Lower lobe of right lung (tissue), 2 donors: ENCODE measurements at regions not wholly inside any gene's neighbourhood (a gene's known extent, or its start where the extent isn't known, plus 50 kb on each side); places are given as distances from the start of the nearest gene placed in this dataset.

Source experiments
- ATAC-seq, 2 donors: fragments of 200-7000 bp; cut with Tn5 transposase; one replicate each; pipeline ENCODE4 v1.9.1; 2020 to 2022; ENCODE audit warnings: mild to moderate bottlenecking in 2 of 2, moderate library complexity in 2 of 2
- DNase-seq: peaks from one replicate; pipeline ENCODE4 v3.0.0-alpha.2; 2020
- H3K27ac ChIP-seq: fragments of 200-600 bp; one replicate; pipeline ENCODE4 v1.8.0; 2022
- H3K27me3 ChIP-seq: fragments of 200-600 bp; one replicate; pipeline ENCODE4 v1.8.0; 2022; ENCODE audit warnings: low read depth
- H3K36me3 ChIP-seq: fragments of 200-600 bp; one replicate; pipeline ENCODE4 v1.8.0; 2022; ENCODE audit warnings: mild to moderate bottlenecking
- H3K4me1 ChIP-seq: fragments of 200-600 bp; one replicate; pipeline ENCODE4 v1.8.0; 2022
- H3K4me3 ChIP-seq: fragments of 200-600 bp; one replicate; pipeline ENCODE4 v1.8.0; 2022; ENCODE audit warnings: mild to moderate bottlenecking
- H3K9me3 ChIP-seq: fragments of 200-600 bp; one replicate; pipeline ENCODE4 v1.8.0; 2022
- CTCF ChIP-seq: fragments of 200-600 bp; IDR thresholded peaks from one replicate; pipeline ENCODE4 v1.8.0; 2022; ENCODE audit warnings: antibody characterized with exemption, mild to moderate bottlenecking
- intact Hi-C: fragments of 100-400 bp; cut with DNase I; formaldehyde crosslinking; loops from one replicate; pipeline ENCODE4 v1.11.0; 2022
- donor health status: DM: no; HTN: yes; CAD: no; lungs with severe emphysema.

DNA sequence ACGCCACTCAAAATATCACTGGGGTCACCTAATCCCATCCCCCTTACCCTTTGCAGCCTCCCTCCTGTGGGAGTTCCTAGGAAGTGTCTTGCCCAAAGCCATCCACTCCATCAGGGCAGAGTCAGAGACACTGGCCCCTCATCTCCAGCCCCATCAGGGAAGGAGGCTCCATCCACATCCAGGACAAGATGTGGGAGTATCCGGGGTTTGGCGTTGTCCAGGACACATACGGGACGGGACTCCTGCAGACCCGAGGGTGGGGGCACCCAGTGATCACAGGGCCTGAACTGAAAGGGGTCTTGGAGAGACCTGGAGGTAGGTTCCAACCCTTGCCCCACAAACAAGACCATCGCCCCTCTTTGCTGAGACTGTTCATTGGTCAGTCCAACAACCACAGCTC is 348.2 kb downstream of the MATN1 start:
- TF ChIP-seq CTCF = no peak
- no peak for DNase-seq
- Histone ChIP-seq H3K36me3 (no peaks in the 10 kb centered on the region), H3K27ac (no peak overlapping the region), H3K4me1 (peaks cover 8% of the 10 kb centered on the region), H3K9me3 (no peaks in the 10 kb centered on the region), H3K4me3 (no peak overlapping the region), H3K27me3 (peaks cover 47% of the 10 kb centered on the region)
- no peak for ATAC-seq
- intact Hi-C loops = no loop called here

DNA sequence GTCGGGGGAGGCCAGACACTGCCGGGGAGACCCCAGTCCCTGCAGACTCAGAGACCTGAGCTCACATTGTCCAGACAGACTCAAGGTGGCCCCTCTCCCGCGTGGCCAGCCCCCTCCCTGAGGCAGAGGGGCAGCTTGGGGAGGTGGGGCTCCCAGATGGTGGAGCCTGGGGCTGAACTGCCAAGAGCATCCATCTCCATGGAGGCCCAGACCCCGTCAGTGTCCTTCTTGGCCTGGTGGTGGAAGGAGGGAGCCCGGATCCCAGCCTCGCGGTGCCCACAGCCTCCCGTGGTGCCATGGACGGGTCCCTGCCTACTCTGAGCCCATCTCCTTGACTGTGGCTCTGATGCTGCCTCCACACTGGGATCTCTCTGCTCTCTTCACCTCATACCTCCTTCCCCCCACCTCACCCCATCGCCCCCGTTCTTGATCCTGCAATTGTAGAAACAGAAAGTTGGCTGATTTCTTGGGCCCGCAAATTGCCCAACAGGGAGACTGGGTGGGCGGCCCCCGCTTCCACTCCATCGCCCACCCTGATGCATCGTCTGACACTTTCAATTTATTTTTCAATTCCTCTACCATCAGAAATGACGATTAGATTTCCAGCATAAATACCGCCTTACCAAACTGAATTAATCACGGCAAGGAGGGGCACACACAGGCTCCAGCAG is 348.9 kb downstream of the MATN1 start:
- Histone ChIP-seq H3K9me3 (no peaks in the 10 kb centered on the region), H3K36me3 (no peaks in the 10 kb centered on the region), H3K27ac (no peak overlapping the region), H3K4me1 (peaks cover 2% of the 10 kb centered on the region), H3K27me3 (peaks cover 42% of the 10 kb centered on the region), H3K4me3 (no peak overlapping the region)
- ATAC-seq = no peak
- no peak for DNase-seq
- TF ChIP-seq CTCF = no peak
- intact Hi-C loops = no loop called here

DNA sequence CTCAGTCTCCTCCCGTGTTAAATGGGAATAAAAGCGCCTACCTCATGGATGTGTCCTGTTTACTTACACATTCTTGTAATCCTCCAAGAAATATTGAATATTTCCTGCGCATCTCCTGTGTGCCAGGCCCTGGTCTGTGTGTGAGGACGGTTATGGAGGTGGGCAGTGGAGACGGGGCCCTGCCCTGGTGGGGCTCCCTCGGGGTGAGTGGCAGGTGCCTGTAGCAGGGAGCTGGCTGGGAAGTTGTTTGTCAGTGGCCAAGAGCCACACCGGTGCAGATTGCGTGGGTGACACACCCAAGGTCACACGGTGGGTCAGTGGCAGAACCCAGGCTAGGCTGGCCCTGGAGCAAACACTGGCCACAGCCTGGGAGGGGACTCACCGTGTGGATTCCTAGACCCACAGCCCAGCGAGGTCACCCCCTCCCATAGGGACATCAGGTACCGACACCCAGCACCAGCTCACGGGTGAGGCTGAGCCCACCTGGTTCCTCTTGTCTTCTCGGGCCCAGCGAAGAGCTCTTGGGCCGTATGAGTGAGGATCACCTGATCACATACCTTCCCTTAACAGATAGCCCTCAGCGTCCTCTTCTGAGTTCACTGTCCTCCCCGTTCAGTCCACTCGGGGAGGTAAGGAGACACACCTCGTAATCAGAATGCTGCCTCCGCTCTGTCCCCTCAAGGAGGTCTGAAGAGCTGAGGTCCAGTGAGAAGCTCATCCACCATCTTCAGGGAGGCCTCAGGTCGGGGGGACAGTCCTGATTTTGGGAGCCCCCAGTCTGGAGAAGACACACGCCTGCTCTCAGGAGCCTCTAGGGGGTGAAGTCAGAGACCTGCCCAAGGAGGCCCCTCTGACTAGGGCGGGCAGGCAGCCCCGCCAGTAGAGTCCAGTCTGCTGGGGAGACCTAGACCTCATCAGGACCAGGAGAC is 349.6 kb downstream of the MATN1 start:
- Histone ChIP-seq H3K27me3 (peaks cover 34% of the 10 kb centered on the region), H3K27ac (no peak overlapping the region), H3K9me3 (no peaks in the 10 kb centered on the region), H3K4me1 (no peaks in the 10 kb centered on the region), H3K4me3 (no peak overlapping the region), H3K36me3 (no peaks in the 10 kb centered on the region)
- intact Hi-C loops = no loop called here
- no peak for DNase-seq
- TF ChIP-seq CTCF = no peak
- ATAC-seq = no peak

DNA sequence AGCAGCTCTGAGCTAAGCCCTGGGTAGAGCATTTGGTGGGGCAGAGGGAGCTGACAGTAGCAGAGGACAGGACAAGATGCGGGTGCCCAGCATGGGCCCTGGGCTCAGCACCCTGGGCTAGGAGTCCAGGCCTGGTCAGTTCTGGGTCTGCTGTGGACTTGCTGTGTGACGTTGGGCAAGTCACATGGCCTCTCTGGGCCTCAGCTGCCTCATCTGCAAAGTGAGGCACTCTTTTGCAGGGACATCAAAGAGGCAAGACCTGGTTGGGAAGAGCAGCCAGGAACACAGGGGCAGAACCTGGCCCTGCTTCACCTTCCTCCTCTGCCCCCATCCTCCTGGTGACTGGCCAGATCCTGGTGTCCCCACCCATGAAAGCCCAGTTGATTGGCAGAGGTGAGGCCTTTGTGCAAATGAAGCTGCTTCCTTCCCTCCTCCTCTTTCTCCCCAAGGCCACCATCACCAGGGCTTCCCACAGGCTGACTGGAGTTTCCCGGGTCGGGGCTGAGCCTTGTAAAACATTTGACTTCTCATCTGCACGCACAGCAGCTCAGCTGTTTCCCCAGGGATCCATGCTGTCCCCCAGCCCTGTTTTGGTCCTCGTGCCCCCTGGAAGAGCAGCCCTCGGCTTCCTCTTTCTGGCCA is 350.5 kb downstream of the MATN1 start:
- DNase-seq = no peak

More for the DNA sequence above, 350.5 kb downstream of the MATN1 start:
- Histone ChIP-seq H3K9me3 (no peaks in the 10 kb centered on the region), H3K4me1 (no peaks in the 10 kb centered on the region), H3K4me3 (no peak overlapping the region), H3K27ac (no peak overlapping the region), H3K27me3 (peaks cover 26% of the 10 kb centered on the region), H3K36me3 (no peaks in the 10 kb centered on the region)
- no peak for TF ChIP-seq CTCF
- no peak for ATAC-seq
- intact Hi-C loops = no loop called here
